IPS DF 6.9 (cell line): ENCODE measurements at regions not wholly inside any gene's neighbourhood (a gene's known extent, or its start where the extent isn't known, plus 50 kb on each side); places are given as distances from the start of the nearest gene placed in this dataset.

Source experiments
- DNase-seq: peaks from one replicate; pipeline ENCODE4 v3.0.0-alpha.2; 2013; ENCODE audit warnings: low read depth, low spot score
- H3K27ac ChIP-seq: one replicate; pipeline ENCODE4 v1.5.1; 2013; ENCODE audit warnings: low read length, control low read depth
- H3K27me3 ChIP-seq: 2 replicates; pipeline ENCODE4 v1.6.1; 2013; ENCODE audit warnings: mild to moderate bottlenecking, low read length; ENCODE audit not compliant: control insufficient read depth, insufficient read depth
- H3K36me3 ChIP-seq: 2 replicates; pipeline ENCODE4 v1.6.1; 2013; ENCODE audit warnings: low read length; ENCODE audit not compliant: control insufficient read depth, insufficient read depth
- H3K4me1 ChIP-seq: 2 replicates; pipeline ENCODE4 v1.6.1; 2013; ENCODE audit warnings: low read length; ENCODE audit not compliant: control insufficient read depth, insufficient read depth
- H3K4me3 ChIP-seq: 2 replicates; pipeline ENCODE4 v1.5.1; 2013; ENCODE audit warnings: mild to moderate bottlenecking, low read length
- H3K9me3 ChIP-seq: 2 replicates; pipeline ENCODE4 v1.6.1; 2013; ENCODE audit warnings: low read length, inconsistent platforms; ENCODE audit not compliant: control insufficient read depth, insufficient read depth
- WGBS: extraction: QIAGEN DNeasy Blood & Tissue Kit; methylation state at CpG from one replicate; pipeline ENCODE4 v1.1.7; 2013; ENCODE audit warnings: mixed read lengths, missing lambda C conversion rate; ENCODE audit not compliant: insufficient read length, insufficient coverage; 5-methylcytosine and 5-hydroxymethylcytosine counted together

DNA sequence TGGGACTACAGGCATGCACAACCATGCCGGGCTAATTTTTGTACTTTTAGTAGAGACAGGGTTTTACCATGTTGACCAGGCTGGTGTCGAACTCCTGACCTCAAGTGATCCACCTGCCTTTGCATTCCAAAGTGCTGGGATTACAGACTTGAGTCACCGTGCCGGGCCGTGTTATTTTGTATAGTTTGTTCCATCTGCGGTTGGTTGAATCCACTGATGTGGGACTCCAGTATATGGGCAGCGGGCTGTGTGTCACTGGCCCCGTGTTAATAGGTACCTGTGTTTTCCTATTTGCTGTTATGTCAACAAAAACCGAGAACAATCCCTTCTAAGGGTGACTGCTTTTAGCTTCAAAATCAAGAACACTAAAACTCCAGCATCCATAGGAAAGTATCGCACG lies 297.6 kb upstream of the PITRM1 start:
- DNase-seq, result no peak
- Histone ChIP-seq H3K27ac (no peak overlapping the region), H3K4me3 (no peak overlapping the region), H3K9me3 (no peaks in the 10 kb centered on the region), H3K4me1 (no peaks in the 10 kb centered on the region), H3K27me3 (no peaks in the 10 kb centered on the region), H3K36me3 (no peaks in the 10 kb centered on the region)
- no CpG with 5 or more reads among the region's 11 CpGs for WGBS

DNA sequence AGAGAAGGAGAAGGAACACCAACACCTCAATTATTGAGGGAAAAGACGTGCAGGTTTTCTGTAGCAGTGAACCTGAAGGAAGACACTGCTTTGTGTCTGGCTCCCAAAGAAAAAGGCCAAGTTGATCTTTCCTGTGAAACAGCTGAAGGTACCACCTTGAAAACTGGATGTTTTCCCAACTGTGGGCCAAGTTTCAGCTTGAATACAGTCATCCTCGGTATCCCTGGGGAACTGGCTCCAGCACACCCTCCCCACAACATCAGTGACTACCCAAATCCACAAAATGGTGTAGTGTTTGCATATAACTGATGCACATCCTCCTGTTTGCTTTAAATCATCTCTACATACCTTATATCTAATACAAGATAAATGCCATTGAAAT lies 297.0 kb upstream of the PITRM1 start:
- Histone ChIP-seq H3K9me3 (no peaks in the 10 kb centered on the region), H3K36me3 (no peaks in the 10 kb centered on the region), H3K4me1 (no peaks in the 10 kb centered on the region), H3K27ac (no peak overlapping the region), H3K4me3 (no peak overlapping the region), H3K27me3 (no peaks in the 10 kb centered on the region)
- DNase-seq, result no peak
- no CpG with 5 or more reads among the region's 2 CpGs for WGBS

DNA sequence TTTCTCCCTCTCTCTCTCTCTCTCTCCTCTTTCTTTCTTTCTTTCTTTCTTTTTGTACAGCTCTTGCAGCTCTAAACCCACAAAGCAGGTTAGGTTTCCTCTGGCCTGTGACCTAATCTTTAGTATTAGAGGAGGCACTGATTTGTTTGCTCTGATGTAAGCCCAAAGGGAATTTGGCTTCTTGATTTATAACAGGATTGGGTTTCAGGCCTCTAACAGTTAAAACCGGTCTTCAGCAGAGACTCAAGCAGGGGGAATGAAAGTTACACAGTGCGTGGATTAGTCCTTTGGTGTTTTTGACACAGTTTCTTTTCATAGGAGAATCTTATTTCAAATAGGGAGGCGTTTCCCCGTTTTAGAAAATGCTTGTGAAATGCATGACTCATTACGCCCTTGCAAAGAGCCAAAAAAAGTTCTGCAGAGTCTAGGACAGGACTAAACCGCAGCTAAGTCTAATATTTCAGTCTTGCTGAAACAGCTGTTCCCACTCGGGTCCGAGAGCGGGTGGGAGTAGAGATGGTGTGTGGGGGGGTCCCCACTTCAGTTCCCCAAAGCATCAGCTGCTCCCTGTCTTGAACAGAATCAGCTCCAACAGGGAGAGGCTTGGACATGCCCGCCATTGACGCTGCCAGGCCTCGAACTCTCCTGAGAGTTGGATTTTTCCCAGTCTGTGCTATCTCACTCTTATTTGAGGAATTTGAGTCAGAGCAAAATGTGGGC lies 296.5 kb upstream of the PITRM1 start:
- WGBS, result no CpG with 5 or more reads among the region's 12 CpGs
- Histone ChIP-seq H3K4me1 (no peaks in the 10 kb centered on the region), H3K27ac (no peak overlapping the region), H3K4me3 (no peak overlapping the region), H3K36me3 (no peaks in the 10 kb centered on the region), H3K9me3 (no peaks in the 10 kb centered on the region), H3K27me3 (no peaks in the 10 kb centered on the region)
- no peak for DNase-seq

GRCh38 chr10:3467052-3467951 lies 294.7 kb upstream of the PITRM1 start:
- WGBS, result no CpG with 5 or more reads among the region's 23 CpGs
- H3K36me3 ChIP-seq, result no peaks in the 10 kb centered on the region
- H3K4me3 ChIP-seq, result no peak overlapping the region
- H3K27ac ChIP-seq, result no peak overlapping the region
- no peaks in the 10 kb centered on the region for H3K9me3 ChIP-seq
- no peaks in the 10 kb centered on the region for H3K27me3 ChIP-seq
- no peak for DNase-seq
- no peaks in the 10 kb centered on the region for H3K4me1 ChIP-seq

DNA sequence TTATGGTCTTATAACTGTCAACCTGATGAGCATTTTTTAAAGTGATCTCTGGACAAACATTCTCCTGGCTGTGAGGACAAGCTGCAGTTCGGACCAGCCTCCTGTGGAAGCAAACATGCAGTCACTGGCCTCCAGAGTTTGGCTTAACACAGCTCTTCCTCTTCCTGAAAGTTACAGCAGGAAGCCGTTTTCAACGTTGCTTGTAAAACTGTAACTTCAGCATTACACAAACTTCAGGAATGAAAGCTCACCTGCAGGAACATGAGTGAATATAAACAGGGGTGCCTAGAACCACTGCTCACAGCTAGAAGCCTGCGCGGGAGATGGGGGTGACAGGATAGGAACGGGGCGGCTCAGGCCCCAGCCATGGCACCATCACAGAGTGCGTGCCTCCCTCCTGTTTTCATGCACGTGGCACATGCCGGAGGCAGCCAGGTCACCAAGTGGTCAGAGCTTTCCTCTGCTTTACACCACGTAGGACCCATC lies 292.9 kb upstream of the PITRM1 start:
- H3K4me1 ChIP-seq, result no peaks in the 10 kb centered on the region
- no peak for DNase-seq
- no peaks in the 10 kb centered on the region for H3K9me3 ChIP-seq
- no peaks in the 10 kb centered on the region for H3K27me3 ChIP-seq
- H3K36me3 ChIP-seq, result no peaks in the 10 kb centered on the region
- WGBS, result no CpG with 5 or more reads among the region's 11 CpGs
- no peak overlapping the region for H3K27ac ChIP-seq
- H3K4me3 ChIP-seq, result no peak overlapping the region

DNA sequence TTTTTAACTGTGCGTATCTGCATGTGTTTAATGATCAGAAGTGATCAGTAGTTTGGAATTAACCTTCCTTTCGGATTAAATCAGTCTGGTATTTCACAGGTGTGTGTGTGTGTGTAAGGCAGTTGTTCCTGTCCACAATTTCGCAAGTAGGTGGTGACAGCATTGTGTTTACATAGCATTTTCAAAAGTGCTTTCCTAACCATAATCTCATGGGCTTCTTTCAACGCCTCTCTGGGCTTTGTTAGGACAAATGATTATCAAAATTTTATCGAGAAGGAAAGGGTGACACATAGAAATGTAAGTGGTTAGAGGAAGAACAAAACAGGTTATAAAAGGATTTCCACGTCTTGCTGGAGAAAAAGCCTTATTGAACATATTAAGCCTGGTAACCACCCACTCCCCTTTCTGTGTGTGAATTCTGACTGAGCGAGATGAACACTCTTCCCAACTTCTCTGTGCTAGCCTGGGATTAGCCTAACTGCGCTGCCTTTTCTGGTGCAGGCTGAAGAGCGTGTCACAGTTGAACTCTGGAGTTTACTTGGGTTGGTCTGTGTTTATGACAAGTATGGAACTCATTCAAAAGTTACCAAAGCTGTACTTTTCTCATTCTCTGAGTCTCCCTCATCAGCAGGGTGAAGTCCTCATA lies 292.3 kb upstream of the PITRM1 start:
- Histone ChIP-seq H3K9me3 (no peaks in the 10 kb centered on the region), H3K4me1 (no peaks in the 10 kb centered on the region), H3K36me3 (no peaks in the 10 kb centered on the region), H3K27ac (no peak overlapping the region), H3K4me3 (no peak overlapping the region), H3K27me3 (no peaks in the 10 kb centered on the region)
- no peak for DNase-seq
- no CpG with 5 or more reads among the region's 9 CpGs for WGBS

DNA sequence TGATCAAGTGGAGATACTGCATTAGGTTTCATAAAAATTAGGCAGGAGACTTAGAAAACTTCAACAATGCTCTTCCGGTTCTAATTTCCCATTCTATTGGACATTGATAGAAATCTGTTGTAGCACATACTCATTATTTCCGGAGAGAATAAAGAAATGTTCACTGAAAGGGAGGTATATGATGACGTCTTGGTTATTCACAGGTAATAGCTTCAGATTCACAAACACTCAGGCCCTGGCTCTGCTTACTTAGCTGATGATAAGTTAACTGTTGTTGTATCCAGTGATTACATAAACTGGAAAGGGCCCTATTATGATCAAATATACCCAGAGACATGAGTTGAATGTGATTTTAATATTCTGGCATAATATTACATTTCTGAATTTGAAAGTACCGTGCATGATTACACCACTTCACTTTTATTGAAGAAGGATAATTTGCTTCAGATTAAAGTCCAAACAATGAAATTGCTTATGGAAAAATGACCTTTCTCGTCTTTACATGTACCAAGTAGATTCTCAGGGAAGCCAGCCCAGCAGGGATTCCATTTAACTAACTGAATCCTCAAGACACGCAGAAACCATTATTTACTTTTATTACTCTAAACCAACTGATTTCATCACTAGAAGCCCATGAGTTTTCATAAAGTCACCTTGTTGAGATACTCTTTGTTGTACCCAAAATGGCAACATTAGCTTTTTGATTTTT lies 288.0 kb upstream of the PITRM1 start:
- Histone ChIP-seq H3K27ac (no peak overlapping the region), H3K4me1 (no peaks in the 10 kb centered on the region), H3K36me3 (no peaks in the 10 kb centered on the region), H3K27me3 (no peaks in the 10 kb centered on the region), H3K9me3 (no peaks in the 10 kb centered on the region), H3K4me3 (no peak overlapping the region)
- no CpG with 5 or more reads among the region's 6 CpGs for WGBS
- DNase-seq, result no peak

- H3K27ac ChIP-seq, result no peak overlapping the region
- no peaks in the 10 kb centered on the region for H3K9me3 ChIP-seq
- H3K27me3 ChIP-seq, result no peaks in the 10 kb centered on the region
- no peak for DNase-seq
- WGBS, result no CpG with 5 or more reads among the region's 13 CpGs
- H3K4me3 ChIP-seq, result no peak overlapping the region
- no peaks in the 10 kb centered on the region for H3K36me3 ChIP-seq
- H3K4me1 ChIP-seq, result peaks cover 7% of the 10 kb centered on the region; the same call in 1 of the 2 replicates
These were observed 283.1 kb upstream of the PITRM1 start for GRCh38 chr10:3455385-3456334.

GRCh38 chr10:3452683-3453361 lies 280.2 kb upstream of the PITRM1 start:
- Histone ChIP-seq H3K4me3 (no peak overlapping the region), H3K9me3 (no peaks in the 10 kb centered on the region), H3K27ac (no peak overlapping the region), H3K27me3 (no peaks in the 10 kb centered on the region), H3K36me3 (no peaks in the 10 kb centered on the region), H3K4me1 (peaks cover 7% of the 10 kb centered on the region; the same call in 1 of the 2 replicates)
- no peak for DNase-seq
- no CpG with 5 or more reads among the region's 7 CpGs for WGBS
